ENCODE measurements at regions not wholly inside any gene's neighbourhood (a gene's known extent, or its start where the extent isn't known, plus 50 kb on each side); places are given as distances from the start of the nearest gene placed in this dataset.

DNA sequence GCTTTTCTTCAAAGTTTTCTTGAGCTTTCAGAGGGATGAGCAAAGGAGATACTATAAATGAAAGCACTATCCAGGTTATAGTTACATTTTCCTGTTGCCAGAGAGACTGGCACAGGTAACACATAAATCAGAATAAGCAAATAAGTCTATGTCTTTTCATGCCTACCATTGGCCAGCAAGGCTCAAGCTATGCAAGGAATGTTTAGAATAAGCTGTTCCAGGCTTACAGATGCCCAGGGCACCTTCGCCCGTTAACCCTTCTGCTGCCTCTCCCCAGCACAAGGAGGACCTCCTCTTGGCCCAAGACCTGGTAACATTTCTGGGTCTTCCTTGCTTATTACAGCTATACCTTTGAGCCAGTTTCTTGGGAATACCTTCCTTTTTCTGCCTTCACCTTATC is 233.7 kb upstream of the MEIS1 start:
- no peak for TF ChIP-seq CTCF (conservative IDR thresholded peaks at IDR 0.05)
- no peak for TF ChIP-seq ZFX (IDR thresholded peaks at IDR 0.05)

All from C4-2B (cell line).